ENCODE measurements at regions not wholly inside any gene's neighbourhood (a gene's known extent, or its start where the extent isn't known, plus 50 kb on each side); places are given as distances from the start of the nearest gene placed in this dataset.

GRCh38 chr1:164914208-164914607, 355.2 kb downstream of the PBX1 start:
- Histone ChIP-seq H3K9me3 (ENCODE audit: low read length) (no peaks in the 10 kb centered on the region), H3K4me3 (ENCODE audit: low read length) (no peak overlapping the region), H3K79me2 (ENCODE audit: low read length) (no peaks in the 10 kb centered on the region), H3K27ac (ENCODE audit: low read length) (no peak overlapping the region), H3K9me2 (replicated peaks; ENCODE audit: low read length) (no peaks in the 10 kb centered on the region), H2AFZ (ENCODE audit: low read length) (no peak overlapping the region), H4K20me1 (ENCODE audit: low read length) (no peaks in the 10 kb centered on the region), H3K4me2 (ENCODE audit: low read length) (no peak overlapping the region), H3K36me3 (ENCODE audit: low read depth, low read length) (no peaks in the 10 kb centered on the region), H3K4me1 (ENCODE audit: insufficient read depth, low read length) (no peaks in the 10 kb centered on the region), H3K27me3 (ENCODE audit: low read length) (peaks cover 96% of the 10 kb centered on the region), H3F3A (ENCODE audit: low read length, unreplicated experiment) (no peaks in the 10 kb centered on the region), H3K9ac (ENCODE audit: low read length) (no peak overlapping the region)
- BruUV-seq (replicated peaks): no TSS peak
- intact Hi-C loops (cut with micrococcal nuclease): loop anchor here (5.0 to 10.0 kb wide), 3 partner anchors 119 to 672 kb away; no protein-coding TSS in a partner anchor
- POLR2A ChIA-PET (ENCODE audit: unreplicated experiment): interaction anchor here (0.7 kb wide), 1 partner anchor 125 kb away, joined by 7 read pairs; no protein-coding TSS in a partner anchor
- ATAC-seq: peak; percentile 64
- peak; percentile 38 for DNase-seq
- TF ChIP-seq EZH2 (IDR thresholded peaks at IDR 0.05; ENCODE audit: low read length, unreplicated experiment) (no peak), EZH2phosphoT487 (IDR thresholded peaks at IDR 0.05; ENCODE audit: borderline replicate concordance, low read length) (no peak), CTCF (conservative IDR thresholded peaks at IDR 0.05; ENCODE audit: low read depth, low read length) (0 out of 2 replicates have a peak, but pooled peaks have one; percentile 28)
- CTCF ChIA-PET: no interaction called here

- intact Hi-C loops (cut with micrococcal nuclease): loop anchor here (5.0 to 10.0 kb wide), 3 partner anchors 117 to 670 kb away; no protein-coding TSS in a partner anchor
- no peak overlapping the region for H3K27ac ChIP-seq (ENCODE audit: low read length)
- CTCF ChIA-PET: no interaction called here
- no peak overlapping the region for H2AFZ ChIP-seq (ENCODE audit: low read length)
- H3K79me2 ChIP-seq (ENCODE audit: low read length): no peaks in the 10 kb centered on the region
- H3K9me2 ChIP-seq (replicated peaks; ENCODE audit: low read length): no peaks in the 10 kb centered on the region
- ATAC-seq (no peak), DNase-seq (no peak)
- TF ChIP-seq EZH2 (IDR thresholded peaks at IDR 0.05; ENCODE audit: low read length, unreplicated experiment) (no peak), EZH2phosphoT487 (IDR thresholded peaks at IDR 0.05; ENCODE audit: borderline replicate concordance, low read length) (no peak), CTCF (conservative IDR thresholded peaks at IDR 0.05; ENCODE audit: low read depth, low read length) (no peak)
- no peak overlapping the region for H3K4me2 ChIP-seq (ENCODE audit: low read length)
- H3K27me3 ChIP-seq (ENCODE audit: low read length): peaks cover 82% of the 10 kb centered on the region
- no peaks in the 10 kb centered on the region for H3K36me3 ChIP-seq (ENCODE audit: low read depth, low read length)
- H3K4me3 ChIP-seq (ENCODE audit: low read length): no peak overlapping the region
- H3K9ac ChIP-seq (ENCODE audit: low read length): no peak overlapping the region
- no peaks in the 10 kb centered on the region for H3K9me3 ChIP-seq (ENCODE audit: low read length)
- H3F3A ChIP-seq (ENCODE audit: low read length, unreplicated experiment): no peaks in the 10 kb centered on the region
- H4K20me1 ChIP-seq (ENCODE audit: low read length): no peaks in the 10 kb centered on the region
- H3K4me1 ChIP-seq (ENCODE audit: insufficient read depth, low read length): no peaks in the 10 kb centered on the region
- no TSS peak for BruUV-seq (replicated peaks)
- POLR2A ChIA-PET (ENCODE audit: unreplicated experiment): no interaction called here
Observed at GRCh38 chr1:164912290-164912689, 353.3 kb downstream of the PBX1 start.

- Histone ChIP-seq H2AFZ (ENCODE audit: low read length) (no peak overlapping the region), H3K9me3 (ENCODE audit: low read length) (no peaks in the 10 kb centered on the region), H3K27me3 (ENCODE audit: low read length) (peaks cover 66% of the 10 kb centered on the region), H3K9me2 (replicated peaks; ENCODE audit: low read length) (no peaks in the 10 kb centered on the region), H3K4me1 (ENCODE audit: insufficient read depth, low read length) (no peaks in the 10 kb centered on the region), H3K79me2 (ENCODE audit: low read length) (no peaks in the 10 kb centered on the region), H3K36me3 (ENCODE audit: low read depth, low read length) (no peaks in the 10 kb centered on the region), H3K4me2 (ENCODE audit: low read length) (no peak overlapping the region), H3K27ac (ENCODE audit: low read length) (no peak overlapping the region), H3F3A (ENCODE audit: low read length, unreplicated experiment) (no peaks in the 10 kb centered on the region), H4K20me1 (ENCODE audit: low read length) (no peaks in the 10 kb centered on the region), H3K9ac (ENCODE audit: low read length) (no peak overlapping the region), H3K4me3 (ENCODE audit: low read length) (no peak overlapping the region)
- CTCF ChIA-PET: no interaction called here
- no TSS peak for BruUV-seq (replicated peaks)
- POLR2A ChIA-PET (ENCODE audit: unreplicated experiment): no interaction called here
- intact Hi-C loops (cut with micrococcal nuclease): loop anchor here (5.0 to 10.0 kb wide), 3 partner anchors 116 to 668 kb away; no protein-coding TSS in a partner anchor
- TF ChIP-seq CTCF (conservative IDR thresholded peaks at IDR 0.05; ENCODE audit: low read depth, low read length): no peak
- no peak for TF ChIP-seq EZH2phosphoT487 (IDR thresholded peaks at IDR 0.05; ENCODE audit: borderline replicate concordance, low read length)
- no peak for TF ChIP-seq EZH2 (IDR thresholded peaks at IDR 0.05; ENCODE audit: low read length, unreplicated experiment)
- no peak for ATAC-seq
- DNase-seq: no peak
Observed at GRCh38 chr1:164910671-164911070, 351.7 kb downstream of the PBX1 start.

Measured in PC-3 (cell line).